Karpas-422 (cell line): ENCODE measurements at regions not wholly inside any gene's neighbourhood (a gene's known extent, or its start where the extent isn't known, plus 50 kb on each side); places are given as distances from the start of the nearest gene placed in this dataset.
"Not testable (repeated sequence)": the region's sequence is repeated elsewhere in the genome, so short reads cannot be mapped to it uniquely, and the experiment has no call there.

Source experiments
- DNase-seq: peaks from one replicate; pipeline ENCODE4 v3.0.0-alpha.2; 2015
- H2AFZ ChIP-seq: fragments of 200-600 bp; sonication (generic); 2 replicates; pipeline ENCODE4 v1.6.1; 2014; ENCODE audit warnings: antibody characterized with exemption, low read length, mixed read lengths
- H3K27ac ChIP-seq: fragments of 200-600 bp; sonication (generic); 2 replicates; pipeline ENCODE4 v1.5.1; 2014; ENCODE audit warnings: mild to moderate bottlenecking, low read length, moderate library complexity
- H3K27me3 ChIP-seq: fragments of 200-600 bp; sonication (generic); 2 replicates; pipeline ENCODE4 v1.6.1; 2014; ENCODE audit warnings: low read length, mixed read lengths
- H3K36me3 ChIP-seq: fragments of 200-600 bp; sonication (generic); 2 replicates; pipeline ENCODE4 v1.6.1; 2014; ENCODE audit warnings: low read length, mixed read lengths; ENCODE audit not compliant: insufficient read depth
- H3K4me1 ChIP-seq: fragments of 200-600 bp; sonication (generic); 2 replicates; pipeline ENCODE4 v1.6.1; 2014; ENCODE audit warnings: mild to moderate bottlenecking, low read length, mixed read lengths
- H3K4me2 ChIP-seq: fragments of 200-600 bp; sonication (generic); 2 replicates; pipeline ENCODE4 v1.6.1; 2014; ENCODE audit warnings: low read length, low read depth, mild to moderate bottlenecking; ENCODE audit not compliant: poor library complexity, severe bottlenecking
- H3K4me3 ChIP-seq: fragments of 200-600 bp; sonication (generic); 2 replicates; pipeline ENCODE4 v1.5.1; 2014; ENCODE audit warnings: mild to moderate bottlenecking, antibody characterized with exemption, low read length, mixed read lengths
- H3K79me2 ChIP-seq: fragments of 200-600 bp; sonication (generic); 2 replicates; pipeline ENCODE4 v1.6.1; 2014; ENCODE audit warnings: mild to moderate bottlenecking, low read length, mixed read lengths
- H3K9ac ChIP-seq: fragments of 200-600 bp; sonication (generic); 2 replicates; pipeline ENCODE4 v1.6.0; 2014; ENCODE audit warnings: low read length
- H3K9me2 ChIP-seq: fragments of 200-600 bp; sonication (generic), shearing (Covaris generic); replicated peaks from 2 replicates; pipeline ENCODE4 v1.6.0; 2014; ENCODE audit warnings: mild to moderate bottlenecking, low read length, moderate library complexity; ENCODE audit not compliant: insufficient read depth
- H3K9me3 ChIP-seq: fragments of 300-700, 200-600 bp; sonication (generic); 2 replicates; pipeline ENCODE4 v1.6.1; 2014; ENCODE audit warnings: low read length, mixed read lengths
- H4K20me1 ChIP-seq: fragments of 200-600 bp; sonication (generic); 2 replicates; pipeline ENCODE4 v1.6.1; 2014; ENCODE audit warnings: mild to moderate bottlenecking, antibody characterized with exemption, low read length, low read depth; ENCODE audit not compliant: insufficient read depth

GRCh38 chr2:34815052-34815741 is 1216.1 kb upstream of the FAM98A start:
- no peaks in the 10 kb centered on the region for H3K79me2 ChIP-seq
- no peaks in the 10 kb centered on the region; the same call in none of the 2 replicates for H3K9me3 ChIP-seq
- H3K27ac ChIP-seq: no peak overlapping the region
- no peak for DNase-seq
- no peak overlapping the region for H3K9ac ChIP-seq
- no peak overlapping the region for H3K4me2 ChIP-seq
- no peaks in the 10 kb centered on the region for H3K36me3 ChIP-seq
- no peaks in the 10 kb centered on the region for H3K4me1 ChIP-seq
- no peaks in the 10 kb centered on the region for H3K27me3 ChIP-seq
- H4K20me1 ChIP-seq: no peaks in the 10 kb centered on the region
- no peak overlapping the region for H2AFZ ChIP-seq
- H3K4me3 ChIP-seq: no peak overlapping the region
- H3K9me2 ChIP-seq: no peaks in the 10 kb centered on the region

GRCh38 chr2:34810456-34810855 is 1211.4 kb upstream of the FAM98A start:
- H3K79me2 ChIP-seq: no peaks in the 10 kb centered on the region
- DNase-seq: no peak
- no peaks in the 10 kb centered on the region; the same call in 1 of the 2 replicates for H3K9me3 ChIP-seq
- no peak overlapping the region for H2AFZ ChIP-seq
- H3K27me3 ChIP-seq: 0 out of 2 replicates have a peak, but pooled peaks cover 2% of the 10 kb centered on the region
- H4K20me1 ChIP-seq: no peaks in the 10 kb centered on the region
- H3K9ac ChIP-seq: no peak overlapping the region
- no peak overlapping the region for H3K4me3 ChIP-seq
- no peaks in the 10 kb centered on the region for H3K4me1 ChIP-seq
- no peaks in the 10 kb centered on the region for H3K9me2 ChIP-seq
- H3K4me2 ChIP-seq: no peak overlapping the region
- H3K27ac ChIP-seq: no peak overlapping the region
- H3K36me3 ChIP-seq: no peaks in the 10 kb centered on the region

- H3K9me2 ChIP-seq: no peaks in the 10 kb centered on the region
- H2AFZ ChIP-seq: no peak overlapping the region
- 0 out of 2 replicates have a peak, but pooled peaks cover 2% of the 10 kb centered on the region for H3K27me3 ChIP-seq
- no peaks in the 10 kb centered on the region for H3K9me3 ChIP-seq
- no peak overlapping the region for H3K4me3 ChIP-seq
- no peak overlapping the region for H3K4me2 ChIP-seq
- no peaks in the 10 kb centered on the region for H3K36me3 ChIP-seq
- no peaks in the 10 kb centered on the region for H4K20me1 ChIP-seq
- no peaks in the 10 kb centered on the region for H3K79me2 ChIP-seq
- H3K9ac ChIP-seq: no peak overlapping the region
- H3K27ac ChIP-seq: no peak overlapping the region
- no peaks in the 10 kb centered on the region for H3K4me1 ChIP-seq
- DNase-seq: no peak
Observed at GRCh38 chr2:34808426-34808825, 1209.3 kb upstream of the FAM98A start.

- Histone ChIP-seq H3K79me2 (no peaks in the 10 kb centered on the region), H3K9ac (no peak overlapping the region), H4K20me1 (no peaks in the 10 kb centered on the region), H3K27me3 (0 out of 2 replicates have a peak, but pooled peaks cover 2% of the 10 kb centered on the region), H3K9me2 (no peaks in the 10 kb centered on the region), H3K4me3 (no peak overlapping the region), H3K4me2 (no peak overlapping the region), H2AFZ (no peak overlapping the region), H3K36me3 (no peaks in the 10 kb centered on the region), H3K27ac (no peak overlapping the region), H3K9me3 (no peaks in the 10 kb centered on the region), H3K4me1 (no peaks in the 10 kb centered on the region)
- no peak for DNase-seq
Observed at GRCh38 chr2:34806891-34807290, 1207.8 kb upstream of the FAM98A start.

- no peak overlapping the region for H3K4me2 ChIP-seq
- no peaks in the 10 kb centered on the region for H4K20me1 ChIP-seq
- no peaks in the 10 kb centered on the region for H3K79me2 ChIP-seq
- DNase-seq: no peak
- no peaks in the 10 kb centered on the region for H3K9me2 ChIP-seq
- H3K27me3 ChIP-seq: 0 out of 2 replicates have a peak, but pooled peaks cover 2% of the 10 kb centered on the region
- H3K4me3 ChIP-seq: no peak overlapping the region
- H3K27ac ChIP-seq: no peak overlapping the region
- H3K9me3 ChIP-seq: no peaks in the 10 kb centered on the region
- H3K36me3 ChIP-seq: no peaks in the 10 kb centered on the region
- H3K9ac ChIP-seq: no peak overlapping the region
- H2AFZ ChIP-seq: no peak overlapping the region
- H3K4me1 ChIP-seq: no peaks in the 10 kb centered on the region
Observed at GRCh38 chr2:34806396-34806795, 1207.3 kb upstream of the FAM98A start.

- H3K9me2 ChIP-seq: no peaks in the 10 kb centered on the region
- no peak for DNase-seq
- H3K9ac ChIP-seq: no peak overlapping the region
- H3K27ac ChIP-seq: no peak overlapping the region
- no peaks in the 10 kb centered on the region for H3K9me3 ChIP-seq
- H3K79me2 ChIP-seq: no peaks in the 10 kb centered on the region
- no peak overlapping the region for H2AFZ ChIP-seq
- H3K36me3 ChIP-seq: no peaks in the 10 kb centered on the region
- no peak overlapping the region for H3K4me2 ChIP-seq
- no peaks in the 10 kb centered on the region for H3K4me1 ChIP-seq
- no peaks in the 10 kb centered on the region for H4K20me1 ChIP-seq
- H3K27me3 ChIP-seq: no peaks in the 10 kb centered on the region
- no peak overlapping the region for H3K4me3 ChIP-seq
Observed at GRCh38 chr2:34799556-34799955, 1200.5 kb upstream of the FAM98A start.

GRCh38 chr2:34795586-34795985 is 1196.5 kb upstream of the FAM98A start:
- not testable (repeated sequence) for H2AFZ ChIP-seq, H4K20me1 ChIP-seq, H3K4me3 ChIP-seq, H3K27ac ChIP-seq, H3K36me3 ChIP-seq, DNase-seq, H3K4me1 ChIP-seq, H3K9me2 ChIP-seq, H3K79me2 ChIP-seq, H3K9ac ChIP-seq, H3K9me3 ChIP-seq, H3K27me3 ChIP-seq, H3K4me2 ChIP-seq

- H3K79me2 ChIP-seq: no peaks in the 10 kb centered on the region
- H3K4me2 ChIP-seq: no peak overlapping the region
- no peak overlapping the region for H3K27ac ChIP-seq
- no peaks in the 10 kb centered on the region for H3K36me3 ChIP-seq
- no peaks in the 10 kb centered on the region for H3K9me3 ChIP-seq
- no peaks in the 10 kb centered on the region for H3K27me3 ChIP-seq
- DNase-seq: no peak
- H3K4me1 ChIP-seq: no peaks in the 10 kb centered on the region
- no peaks in the 10 kb centered on the region for H4K20me1 ChIP-seq
- no peaks in the 10 kb centered on the region for H3K9me2 ChIP-seq
- H3K4me3 ChIP-seq: no peak overlapping the region
- H2AFZ ChIP-seq: no peak overlapping the region
- H3K9ac ChIP-seq: no peak overlapping the region
Observed at GRCh38 chr2:34789169-34789568, 1190.1 kb upstream of the FAM98A start.
